ENCODE measurements at regions not wholly inside any gene's neighbourhood (a gene's known extent, or its start where the extent isn't known, plus 50 kb on each side); places are given as distances from the start of the nearest gene placed in this dataset.

DNA sequence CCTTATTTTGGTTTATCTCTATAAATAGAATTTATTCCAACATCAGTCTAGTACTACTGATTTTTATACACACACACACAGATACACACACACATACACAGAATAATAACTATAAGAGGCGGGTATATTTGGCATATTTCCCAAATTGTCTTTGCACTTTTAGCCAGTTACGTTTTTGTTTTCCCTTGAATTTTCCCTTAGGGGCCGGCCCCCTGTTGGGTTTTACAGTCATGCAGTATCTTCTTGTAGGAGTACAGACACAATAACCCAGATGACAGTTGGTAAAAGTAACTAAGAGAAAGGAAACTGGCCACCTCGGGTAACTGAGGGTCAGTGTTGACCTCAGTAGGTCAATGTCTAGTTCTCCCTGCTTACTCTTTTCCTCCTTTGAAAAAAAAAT is 50.9 kb downstream of the DISP1 start:
- DNase-seq (ENCODE audit: low read depth in 1 of 2, low spot score in 1 of 2) (no peak), ATAC-seq (no peak), FAIRE-seq (no peak)
- no peak overlapping the region for H3K4me2 ChIP-seq
- ChIA-PET POLR2A (no interaction called here), CTCF (no interaction called here)
- WGBS (ENCODE audit: missing lambda C conversion rate), result 78% methylated on average over 4 of the region's 4 CpGs
- no peaks in the 10 kb centered on the region for H3K4me1 ChIP-seq
- no peaks in the 10 kb centered on the region for H3K9me3 ChIP-seq
- H3K4me3 ChIP-seq, result no peak overlapping the region
- TF ChIP-seq, protein P1, sequence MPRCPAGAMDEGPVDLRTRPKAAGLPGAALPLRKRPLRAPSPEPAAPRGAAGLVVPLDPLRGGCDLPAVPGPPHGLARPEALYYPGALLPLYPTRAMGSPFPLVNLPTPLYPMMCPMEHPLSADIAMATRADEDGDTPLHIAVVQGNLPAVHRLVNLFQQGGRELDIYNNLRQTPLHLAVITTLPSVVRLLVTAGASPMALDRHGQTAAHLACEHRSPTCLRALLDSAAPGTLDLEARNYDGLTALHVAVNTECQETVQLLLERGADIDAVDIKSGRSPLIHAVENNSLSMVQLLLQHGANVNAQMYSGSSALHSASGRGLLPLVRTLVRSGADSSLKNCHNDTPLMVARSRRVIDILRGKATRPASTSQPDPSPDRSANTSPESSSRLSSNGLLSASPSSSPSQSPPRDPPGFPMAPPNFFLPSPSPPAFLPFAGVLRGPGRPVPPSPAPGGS (IDR thresholded peaks at IDR 0.05), result no peak
- TF ChIP-seq RNF2 (IDR thresholded peaks at IDR 0.05; ENCODE audit: borderline replicate concordance, low read depth) (no peak), RFX5 (IDR thresholded peaks at IDR 0.05) (no peak), POLR2AphosphoS2 (conservative IDR thresholded peaks at IDR 0.05; ENCODE audit: low read length) (no peak)
- TF ChIP-seq, protein P2, sequence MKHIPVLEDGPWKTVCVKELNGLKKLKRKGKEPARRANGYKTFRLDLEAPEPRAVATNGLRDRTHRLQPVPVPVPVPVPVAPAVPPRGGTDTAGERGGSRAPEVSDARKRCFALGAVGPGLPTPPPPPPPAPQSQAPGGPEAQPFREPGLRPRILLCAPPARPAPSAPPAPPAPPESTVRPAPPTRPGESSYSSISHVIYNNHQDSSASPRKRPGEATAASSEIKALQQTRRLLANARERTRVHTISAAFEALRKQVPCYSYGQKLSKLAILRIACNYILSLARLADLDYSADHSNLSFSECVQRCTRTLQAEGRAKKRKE (CRISPR knock-in tag; IDR thresholded peaks at IDR 0.05; ENCODE audit: low read depth), result no peak
- no peak overlapping the region for H3K27ac ChIP-seq

DNA sequence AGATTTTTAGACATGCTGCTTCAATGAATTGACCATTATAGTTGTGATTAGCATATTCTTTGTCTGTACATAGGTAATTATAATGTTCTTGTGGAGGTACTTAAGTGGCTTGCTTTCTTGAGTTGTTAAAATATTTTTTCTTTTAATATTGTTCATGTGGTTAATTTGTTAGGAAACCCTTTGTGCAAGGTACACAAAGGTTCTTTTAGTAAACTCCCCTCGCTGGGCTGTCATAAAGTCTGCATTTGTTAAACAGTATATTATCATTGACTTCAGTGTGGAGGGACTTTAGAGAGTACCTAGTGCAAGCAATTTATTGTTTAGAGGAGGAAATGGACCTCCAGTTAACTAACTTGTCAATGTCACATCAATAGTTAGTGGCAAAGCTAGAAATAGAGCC is 52.5 kb downstream of the DISP1 start:
- ATAC-seq (no peak), FAIRE-seq (no peak), DNase-seq (ENCODE audit: low read depth in 1 of 2, low spot score in 1 of 2) (no peak)
- Histone ChIP-seq H3K4me1 (no peaks in the 10 kb centered on the region), H3K4me2 (no peak overlapping the region), H3K9me3 (no peaks in the 10 kb centered on the region), H3K4me3 (no peak overlapping the region), H3K27ac (no peak overlapping the region)
- CTCF ChIA-PET, result interaction anchor here (0.7 kb wide), 1 partner anchor 257 kb away, joined by 3 read pairs; no protein-coding TSS in a partner anchor
- 37% methylated on average over 1 of the region's 1 CpG for WGBS (ENCODE audit: missing lambda C conversion rate)
- POLR2A ChIA-PET, result no interaction called here
- no peak for TF ChIP-seq EP300 (IDR thresholded peaks at IDR 0.05)
- TF ChIP-seq CHD2 (IDR thresholded peaks at IDR 0.05; ENCODE audit: low read length, partially characterized antibody), result no peak
- no peak for TF ChIP-seq KDM5A (IDR thresholded peaks at IDR 0.05)
- TF ChIP-seq HEYL (CRISPR knock-in tag; IDR thresholded peaks at IDR 0.05), result no peak
- no peak for TF ChIP-seq JUN (IDR thresholded peaks at IDR 0.05)
- no peak for TF ChIP-seq EHMT2 (IDR thresholded peaks at IDR 0.05; ENCODE audit: low read depth)
- no peak for TF ChIP-seq RNF2 (IDR thresholded peaks at IDR 0.05; ENCODE audit: borderline replicate concordance, low read depth)
- TF ChIP-seq RAD21 (conservative IDR thresholded peaks at IDR 0.05 in 1 of 2, IDR thresholded peaks at IDR 0.05 in 1 of 2), result no peak
- TF ChIP-seq, protein P3, sequence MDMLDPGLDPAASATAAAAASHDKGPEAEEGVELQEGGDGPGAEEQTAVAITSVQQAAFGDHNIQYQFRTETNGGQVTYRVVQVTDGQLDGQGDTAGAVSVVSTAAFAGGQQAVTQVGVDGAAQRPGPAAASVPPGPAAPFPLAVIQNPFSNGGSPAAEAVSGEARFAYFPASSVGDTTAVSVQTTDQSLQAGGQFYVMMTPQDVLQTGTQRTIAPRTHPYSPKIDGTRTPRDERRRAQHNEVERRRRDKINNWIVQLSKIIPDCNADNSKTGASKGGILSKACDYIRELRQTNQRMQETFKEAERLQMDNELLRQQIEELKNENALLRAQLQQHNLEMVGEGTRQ (IDR thresholded peaks at IDR 0.05), result no peak

DNA sequence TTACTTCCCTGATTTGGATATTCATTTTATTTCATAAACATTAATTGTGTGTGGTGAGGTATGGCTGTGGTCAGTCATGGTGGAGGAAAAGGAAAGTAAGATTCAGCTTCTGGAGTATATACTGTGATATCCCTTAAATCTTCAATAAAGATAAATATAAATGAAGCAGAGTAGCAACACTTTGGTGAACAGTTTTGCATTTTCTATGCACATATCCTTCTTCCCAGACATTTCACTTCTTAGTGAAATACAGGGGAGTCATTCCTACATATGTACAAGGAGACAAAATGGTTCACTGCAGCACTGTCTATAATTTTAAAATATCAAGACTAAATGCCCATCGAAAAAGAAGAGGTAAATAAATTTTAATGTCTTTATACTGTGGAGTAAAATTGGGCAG is 61.3 kb downstream of the DISP1 start:
- DNase-seq (ENCODE audit: low read depth in 1 of 2, low spot score in 1 of 2), result no peak
- ChIA-PET CTCF (no interaction called here), POLR2A (no interaction called here)
- H3K4me2 ChIP-seq, result no peak overlapping the region
- H3K27ac ChIP-seq, result no peak overlapping the region
- no peak overlapping the region for H3K4me3 ChIP-seq
- FAIRE-seq, result no peak
- WGBS (ENCODE audit: missing lambda C conversion rate), result 87% methylated on average over 1 of the region's 1 CpG
- ATAC-seq, result no peak
- no peaks in the 10 kb centered on the region for H3K4me1 ChIP-seq
- H3K9me3 ChIP-seq, result no peaks in the 10 kb centered on the region
- TF ChIP-seq SMC3 (IDR thresholded peaks at IDR 0.05), result no peak
- TF ChIP-seq NR3C1 (IDR thresholded peaks at IDR 0.05), result no peak
- TF ChIP-seq ZNF302 (CRISPR knock-in tag; IDR thresholded peaks at IDR 0.05), result no peak
- no peak for TF ChIP-seq KDM5A (IDR thresholded peaks at IDR 0.05)
- TF ChIP-seq FOSL2 (IDR thresholded peaks at IDR 0.05), result no peak
- no peak for TF ChIP-seq FOSL2 (CRISPR knock-in tag; IDR thresholded peaks at IDR 0.05)
- TF ChIP-seq, protein P3 (IDR thresholded peaks at IDR 0.05), result no peak
- TF ChIP-seq BHLHE40 (IDR thresholded peaks at IDR 0.05; ENCODE audit: low read depth, low read length), result no peak
- TF ChIP-seq MYC (IDR thresholded peaks at IDR 0.05; ENCODE audit: borderline replicate concordance, low read length), result no peak
- no peak for TF ChIP-seq SREBF2 (IDR thresholded peaks at IDR 0.05)
- TF ChIP-seq, protein P4, sequence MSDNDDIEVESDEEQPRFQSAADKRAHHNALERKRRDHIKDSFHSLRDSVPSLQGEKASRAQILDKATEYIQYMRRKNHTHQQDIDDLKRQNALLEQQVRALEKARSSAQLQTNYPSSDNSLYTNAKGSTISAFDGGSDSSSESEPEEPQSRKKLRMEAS (IDR thresholded peaks at IDR 0.05), result no peak
- no peak for TF ChIP-seq POLR2AphosphoS2 (conservative IDR thresholded peaks at IDR 0.05; ENCODE audit: low read length)
- TF ChIP-seq CBX2 (IDR thresholded peaks at IDR 0.05; ENCODE audit: borderline replicate concordance, low read depth), result no peak
- no peak for TF ChIP-seq ZSCAN20 (CRISPR knock-in tag; IDR thresholded peaks at IDR 0.05)
- TF ChIP-seq HDAC2 (IDR thresholded peaks at IDR 0.05), result no peak
- TF ChIP-seq CBX8 (IDR thresholded peaks at IDR 0.05), result no peak
- no peak for TF ChIP-seq NFE2L2 (conservative IDR thresholded peaks at IDR 0.05; ENCODE audit: low read length)
